CD1c-positive myeloid dendritic cell (primary cell): ENCODE measurements at regions not wholly inside any gene's neighbourhood (a gene's known extent, or its start where the extent isn't known, plus 50 kb on each side); places are given as distances from the start of the nearest gene placed in this dataset.
A peak's percentile ranks its signal among the peaks of the same experiment; 100 is the strongest.
"Not testable (repeated sequence)": the region's sequence is repeated elsewhere in the genome, so short reads cannot be mapped to it uniquely, and the experiment has no call there.

Experiments
- DNase-seq: peaks from one replicate; pipeline ENCODE4 v3.0.0-alpha.2; 2016; ENCODE audit errors: extremely low spot score

DNA sequence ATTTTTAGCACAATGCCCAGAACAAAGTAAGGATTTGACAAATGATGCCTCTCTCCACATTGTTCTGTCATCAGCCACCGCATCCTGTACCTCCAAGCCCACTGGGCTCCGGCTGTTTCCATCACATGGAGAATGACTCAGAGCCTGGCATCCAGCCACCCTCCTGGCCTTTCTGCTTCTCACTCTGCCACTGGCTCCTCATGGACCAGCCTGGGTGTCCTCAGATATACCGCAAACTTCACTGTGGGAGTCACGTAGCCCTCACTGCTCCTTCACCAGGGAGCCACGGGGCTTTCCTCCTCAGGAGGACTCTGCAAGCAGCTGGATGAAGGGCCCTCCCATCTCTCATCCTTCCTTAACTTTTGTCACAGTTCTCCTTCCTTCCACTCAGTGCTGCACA is 943.0 kb downstream of the TUBA3C start:
- DNase-seq: not testable (repeated sequence)

- DNase-seq: no peak
These were observed 945.2 kb downstream of the TUBA3C start for GRCh38 chr13:18236528-18236815.

- DNase-seq: no peak
These were observed 945.7 kb downstream of the TUBA3C start for GRCh38 chr13:18235756-18236527.

GRCh38 chr13:18235172-18235571 is 946.5 kb downstream of the TUBA3C start:
- DNase-seq: no peak

- DNase-seq: not testable (repeated sequence)
These were observed 947.2 kb downstream of the TUBA3C start for GRCh38 chr13:18234451-18234850.

DNA sequence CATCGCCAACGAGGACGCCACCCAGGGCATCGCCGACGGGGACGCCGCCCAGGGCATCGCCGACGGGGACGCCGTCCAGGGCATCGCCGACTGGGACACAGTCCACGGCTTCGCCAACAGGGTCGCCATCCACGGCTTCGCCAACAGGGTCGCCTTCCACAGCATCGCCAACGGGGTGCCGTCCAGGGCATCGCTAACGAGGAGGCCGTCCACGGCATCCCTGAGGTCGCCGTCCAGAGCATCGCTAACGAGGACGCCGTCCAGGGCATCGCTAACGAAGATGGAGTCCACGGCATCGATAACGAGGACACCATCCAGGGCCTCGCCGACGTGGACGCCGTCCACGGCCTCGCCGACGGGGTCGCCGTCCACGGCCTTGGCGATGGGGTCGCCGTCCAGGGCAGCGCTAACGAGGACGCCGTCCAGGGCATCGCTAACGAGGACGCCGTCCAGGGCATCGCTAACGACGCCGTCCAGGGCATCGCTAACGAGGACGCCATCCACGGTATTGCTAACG is 947.8 kb downstream of the TUBA3C start:
- no peak for DNase-seq

DNA sequence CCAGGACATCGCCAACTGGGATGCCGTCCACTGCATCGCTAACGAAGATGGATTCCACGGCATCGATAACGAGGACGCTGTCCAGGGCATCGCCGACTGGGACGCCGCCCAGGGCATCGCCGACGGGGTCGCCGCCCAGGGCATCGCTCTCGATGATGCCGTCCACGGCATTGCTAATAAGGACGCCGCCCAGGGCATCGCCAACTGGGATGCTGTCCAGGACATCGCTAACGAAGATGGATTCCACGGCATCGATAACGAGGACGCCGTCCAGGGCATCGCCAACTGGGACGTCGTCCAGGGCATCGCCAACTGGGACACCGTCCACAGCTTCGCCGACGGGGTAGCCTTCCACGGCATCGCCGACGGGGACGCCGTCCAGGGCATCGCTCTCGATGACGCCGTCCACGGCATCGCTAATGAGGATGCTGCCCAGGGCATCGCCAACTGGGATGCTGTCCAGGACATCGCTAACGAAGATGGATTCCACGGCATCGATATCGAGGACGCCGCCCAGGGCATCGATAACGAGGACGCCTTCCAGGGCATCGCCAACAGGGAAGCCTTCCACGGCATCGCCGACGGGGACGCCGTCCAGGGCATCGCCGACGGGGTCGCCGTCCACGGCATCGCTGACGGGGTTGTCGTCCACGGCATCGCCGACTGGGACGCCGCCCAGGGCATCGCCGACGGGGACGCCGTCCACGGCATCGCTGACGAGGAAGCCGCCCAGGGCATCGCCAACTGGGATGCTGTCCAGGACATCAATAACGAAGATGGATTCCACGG is 948.4 kb downstream of the TUBA3C start:
- no peak for DNase-seq

DNA sequence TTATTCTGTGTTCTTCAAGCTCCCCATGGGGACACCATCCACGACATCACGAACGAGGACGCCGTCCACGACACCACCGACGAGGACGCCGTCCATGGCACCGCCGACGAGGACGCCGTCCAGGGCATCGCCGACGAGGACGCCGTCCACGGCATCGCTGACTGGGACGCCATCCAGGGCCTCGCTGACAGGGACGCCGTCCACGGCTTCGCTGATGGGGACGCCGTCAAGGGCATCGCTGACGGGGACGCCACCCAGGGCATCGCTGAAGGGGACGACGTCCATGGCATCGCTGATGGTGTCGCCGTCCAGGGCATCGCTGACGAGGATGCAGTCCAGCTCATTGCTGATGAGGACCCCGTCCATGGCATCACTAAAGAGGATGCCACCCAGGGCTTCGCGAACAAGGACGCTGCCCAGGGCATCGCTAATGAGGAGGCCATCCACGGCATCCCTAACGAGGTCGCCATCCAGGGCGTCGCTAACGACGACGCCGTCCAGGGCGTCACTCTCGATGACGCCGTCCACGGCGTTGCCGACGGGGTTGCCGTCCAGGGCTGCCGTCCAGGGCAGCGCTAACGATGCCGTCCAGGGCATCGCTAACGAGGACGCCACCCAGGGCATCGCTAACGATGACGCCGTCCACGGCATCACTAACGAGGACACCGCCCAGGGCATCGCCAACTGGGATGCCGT is 949.2 kb downstream of the TUBA3C start:
- DNase-seq: no peak

DNA sequence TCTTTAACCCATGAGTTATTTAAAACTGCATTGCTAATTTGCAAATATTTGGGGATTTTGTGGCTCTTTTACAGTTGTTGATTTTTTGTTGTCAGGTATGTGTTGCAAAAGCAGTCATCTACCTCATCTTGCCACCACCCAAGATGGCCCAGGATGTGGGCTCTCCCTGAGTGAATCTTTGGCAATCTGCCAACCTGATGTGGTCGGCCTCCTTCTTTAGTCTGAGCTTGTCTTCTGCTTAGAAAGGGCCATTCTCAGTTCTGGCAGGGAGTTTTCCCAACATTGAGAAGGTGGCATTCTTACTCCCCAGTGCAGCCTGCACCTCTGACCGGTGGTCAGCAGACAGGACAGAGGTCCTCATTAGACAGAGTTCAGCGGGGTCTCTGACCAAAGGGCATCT is 957.2 kb downstream of the TUBA3C start:
- DNase-seq: not testable (repeated sequence)

DNA sequence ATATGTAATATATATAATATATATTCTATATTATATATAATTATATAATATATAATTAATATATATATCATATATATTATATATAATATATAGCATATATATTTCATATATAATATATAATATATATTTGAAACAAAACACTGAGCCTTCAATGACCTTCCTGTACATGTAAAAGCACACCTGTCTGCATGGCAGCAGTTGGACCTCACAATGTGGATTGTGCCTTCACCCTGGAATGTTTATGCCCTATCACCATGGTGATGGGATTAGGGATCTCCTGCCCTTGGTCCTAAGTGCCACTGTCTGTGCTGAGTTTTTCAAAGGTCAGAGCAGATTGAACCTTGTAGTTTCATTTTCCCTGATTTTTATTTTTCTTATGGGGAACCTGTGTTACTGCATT is 966.9 kb downstream of the TUBA3C start:
- DNase-seq: not testable (repeated sequence)

DNA sequence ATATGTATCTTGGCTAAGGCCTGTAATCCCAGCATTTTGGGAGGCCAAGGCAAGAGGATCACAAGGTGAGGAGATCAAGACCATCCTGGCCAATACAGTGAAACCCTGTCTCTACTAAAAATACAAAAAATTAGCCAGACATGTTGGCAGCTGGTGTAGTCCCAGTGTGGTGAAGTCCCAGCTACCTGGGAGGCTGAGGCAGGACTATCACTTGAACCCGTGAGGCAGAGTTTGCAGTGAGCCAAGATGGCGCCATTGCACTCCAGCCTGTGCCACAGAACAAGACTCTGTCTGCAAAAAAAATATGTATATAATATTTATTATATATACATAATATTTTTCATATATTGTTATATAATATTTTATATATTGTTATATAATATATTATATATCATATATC is 968.1 kb downstream of the TUBA3C start:
- DNase-seq: not testable (repeated sequence)

DNA sequence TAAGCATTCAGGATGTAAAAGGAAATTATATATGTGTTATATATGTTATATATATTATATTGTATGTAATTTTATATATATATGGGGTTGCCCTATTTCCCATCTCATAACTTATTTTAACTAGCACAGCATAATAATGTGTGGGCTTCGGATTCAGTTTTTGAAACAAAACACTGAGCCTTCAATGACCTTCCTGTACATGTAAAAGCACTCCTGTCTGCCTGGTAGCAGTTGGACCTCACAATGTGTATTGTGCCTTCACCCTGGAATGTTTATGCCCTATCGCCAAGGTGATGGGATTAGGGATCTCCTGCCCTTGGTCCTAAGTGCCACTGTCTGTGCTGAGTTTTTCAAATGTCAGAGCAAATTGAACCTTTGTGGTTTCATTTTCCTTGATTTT is 968.8 kb downstream of the TUBA3C start:
- no peak for DNase-seq

DNA sequence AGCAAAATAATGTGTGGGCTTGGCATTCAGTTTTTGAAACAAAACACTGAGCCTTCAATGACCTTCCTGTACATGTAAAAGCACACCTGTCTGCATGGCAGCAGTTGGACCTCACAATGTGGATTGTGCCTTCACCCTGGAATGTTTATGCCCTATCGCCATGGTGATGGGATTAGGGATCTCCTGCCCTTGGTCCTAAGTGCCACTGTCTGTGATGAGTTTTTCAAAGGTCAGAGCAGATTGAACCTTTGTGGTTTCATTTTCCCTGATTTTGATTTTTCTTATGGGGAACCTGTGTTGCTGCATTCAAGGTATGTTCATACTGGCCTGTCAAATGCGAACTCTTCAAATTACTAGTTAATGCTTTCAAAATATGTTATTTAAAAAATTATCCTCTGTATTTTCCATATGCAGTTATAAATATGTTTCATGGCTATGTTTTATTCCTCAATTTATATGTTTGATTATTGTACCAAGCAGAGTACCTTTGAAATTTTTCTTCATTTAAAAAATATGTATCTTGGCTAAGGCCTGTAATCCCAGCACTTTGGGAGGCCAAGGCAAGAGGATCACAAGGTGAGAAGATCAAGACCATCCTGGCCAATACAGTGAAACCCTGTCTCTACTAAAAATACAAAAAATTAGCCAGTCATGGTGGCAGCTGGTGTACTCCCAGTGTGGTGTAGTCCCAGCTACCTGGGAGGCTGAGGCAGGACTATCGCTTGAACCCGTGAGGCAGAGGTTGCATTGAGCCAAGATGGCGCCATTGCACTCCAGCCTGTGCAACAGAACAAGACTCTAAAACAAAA is 969.7 kb downstream of the TUBA3C start:
- peak; percentile 31 for DNase-seq

- not testable (repeated sequence) for DNase-seq
These were observed 976.9 kb downstream of the TUBA3C start for GRCh38 chr13:18204614-18205178.

- DNase-seq: not testable (repeated sequence)
These were observed 986.3 kb downstream of the TUBA3C start for GRCh38 chr13:18195365-18195678.

DNA sequence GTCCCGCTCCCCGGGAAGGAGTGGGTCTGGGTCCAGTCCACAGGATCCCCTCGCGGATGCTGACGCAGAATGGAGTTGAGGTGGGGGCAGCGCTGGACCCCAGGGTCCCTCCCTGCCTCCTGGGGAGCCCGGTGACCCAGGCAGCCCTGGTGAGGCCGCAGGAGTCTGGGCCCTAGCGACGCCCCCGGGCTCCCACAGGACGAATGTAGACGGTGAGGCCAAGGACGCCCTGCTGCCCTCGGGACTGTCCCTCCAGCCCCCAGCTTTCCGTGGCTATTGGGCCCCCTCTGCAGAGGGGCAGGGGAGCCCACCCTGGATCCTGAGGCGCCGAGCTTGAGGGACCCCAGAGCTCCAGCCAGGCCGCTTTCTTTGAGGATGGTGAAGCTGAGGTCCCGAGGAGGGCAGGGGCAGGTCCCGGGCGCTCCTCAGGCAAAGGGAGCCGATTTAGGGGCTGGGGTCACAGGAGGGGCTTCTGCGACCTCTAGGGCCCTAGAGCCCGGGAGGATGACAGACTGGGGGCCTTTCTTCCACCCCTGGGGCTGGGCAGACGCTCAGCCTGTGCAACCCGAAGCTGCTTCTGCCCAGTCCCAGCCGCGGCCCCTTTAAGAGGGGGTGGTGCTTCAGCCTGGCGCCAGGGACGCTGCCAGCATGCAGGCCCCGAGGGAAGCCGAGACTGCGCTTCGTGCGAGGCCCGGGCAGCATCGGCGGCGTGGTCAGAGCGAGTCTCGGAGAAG is 986.8 kb downstream of the TUBA3C start:
- DNase-seq: not testable (repeated sequence)

- DNase-seq: not testable (repeated sequence)
These were observed 987.5 kb downstream of the TUBA3C start for GRCh38 chr13:18194104-18194503.
